Smooth muscle cell (in vitro differentiated cells): ENCODE measurements at regions not wholly inside any gene's neighbourhood (a gene's known extent, or its start where the extent isn't known, plus 50 kb on each side); places are given as distances from the start of the nearest gene placed in this dataset.

Experiments used
- DNase-seq: peaks from one replicate; lab custom pipeline; 2025; ENCODE audit not compliant: unreplicated experiment; lab: John Stamatoyannopoulos, UW
- H2AFZ ChIP-seq: fragments of 200-600 bp; sonication (generic); 2 replicates; pipeline ENCODE4 v1.6.0; 2016; ENCODE audit warnings: antibody characterized with exemption, low read depth, mild to moderate bottlenecking
- H3F3A ChIP-seq: fragments of 200-600 bp; sonication (generic); 2 replicates; pipeline ENCODE4 v1.6.0; 2017; ENCODE audit warnings: antibody characterized with exemption, low read depth
- H3K27ac ChIP-seq: fragments of 200-600 bp; sonication (generic); 2 replicates; pipeline ENCODE4 v1.5.1; 2016; ENCODE audit warnings: low read depth, mild to moderate bottlenecking
- H3K27me3 ChIP-seq: fragments of 200-600 bp; sonication (generic); 2 replicates; pipeline ENCODE4 v1.6.1; 2016; ENCODE audit warnings: low read depth, mild to moderate bottlenecking
- H3K36me3 ChIP-seq: fragments of 200-600 bp; sonication (generic); 2 replicates; pipeline ENCODE4 v1.5.1; 2016; ENCODE audit warnings: low read depth
- H3K4me1 ChIP-seq: fragments of 200-600 bp; sonication (generic); 2 replicates; pipeline ENCODE4 v1.5.1; 2016; ENCODE audit warnings: low read depth
- H3K4me2 ChIP-seq: fragments of 200-600 bp; sonication (generic); 2 replicates; pipeline ENCODE4 v1.6.0; 2016; ENCODE audit warnings: mild to moderate bottlenecking
- H3K4me3 ChIP-seq: fragments of 200-600 bp; sonication (generic); 2 replicates; pipeline ENCODE4 v1.5.1; 2016; ENCODE audit warnings: mild to moderate bottlenecking
- H3K79me2 ChIP-seq: fragments of 200-600 bp; sonication (generic); 2 replicates; pipeline ENCODE4 v1.6.0; 2016; ENCODE audit warnings: low read depth, mild to moderate bottlenecking
- H3K9ac ChIP-seq: fragments of 200-600 bp; sonication (generic); 2 replicates; pipeline ENCODE4 v1.6.0; 2016; ENCODE audit warnings: low read depth
- H3K9me3 ChIP-seq: fragments of 200-600 bp; sonication (generic); replicated peaks from 2 replicates; pipeline ENCODE4 v1.5.1; 2016; ENCODE audit warnings: low read depth
- H4K20me1 ChIP-seq: fragments of 200-600 bp; sonication (generic); 2 replicates; pipeline ENCODE4 v1.6.0; 2016; ENCODE audit warnings: low read depth
- WGBS: methylation state at CpG from one replicate; pipeline ENCODE4 v1.1.7; 2016; ENCODE audit warnings: low lambda C conversion rate; 5-methylcytosine and 5-hydroxymethylcytosine counted together
- TF ChIP-seq, protein P1 (sequence below): fragments of 200-600 bp; sonication (generic); IDR thresholded peaks from 2 replicates; pipeline ENCODE4 v1.5.1; 2017; ENCODE audit warnings: borderline replicate concordance, mild to moderate bottlenecking, antibody characterized with exemption; ENCODE audit not compliant: insufficient read depth, poor library complexity, severe bottlenecking

DNA sequence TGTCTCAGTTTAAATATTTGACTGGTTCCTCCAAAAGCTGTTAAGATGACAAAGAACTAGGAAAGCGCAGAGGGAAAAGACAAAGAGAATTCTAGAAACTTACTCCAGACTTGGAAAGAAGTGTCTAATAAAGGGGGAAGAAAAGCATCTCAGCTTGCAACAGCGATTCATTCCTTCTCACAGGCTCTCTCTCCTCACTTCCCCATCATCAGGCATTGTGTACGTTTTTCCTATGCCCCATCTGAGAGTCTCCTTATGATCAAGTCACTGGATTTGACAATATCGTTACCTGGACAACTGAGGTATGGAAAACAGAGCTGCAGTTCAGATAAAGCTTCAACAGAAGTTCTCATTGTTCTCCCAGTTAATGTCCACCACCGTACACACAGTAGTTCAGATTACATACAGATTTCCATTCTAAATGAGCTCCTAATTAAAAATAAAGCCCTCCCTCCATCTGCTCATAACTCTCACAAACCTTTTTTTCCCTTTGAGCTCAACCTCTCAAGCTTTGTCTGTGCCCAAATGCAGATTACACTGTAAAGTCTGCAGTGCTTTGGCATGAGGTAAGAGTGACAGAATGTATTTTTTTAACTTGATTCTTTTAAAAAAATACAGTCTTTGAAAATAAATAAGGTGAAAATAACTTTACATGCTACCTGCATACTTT, 254.4 kb upstream of the THBS1 start:
- Histone ChIP-seq H3K4me2 (no peak overlapping the region), H2AFZ (no peak overlapping the region), H3K27ac (no peak overlapping the region), H3K4me3 (no peak overlapping the region), H3F3A (no peaks in the 10 kb centered on the region), H3K79me2 (no peaks in the 10 kb centered on the region), H4K20me1 (no peaks in the 10 kb centered on the region), H3K9ac (no peak overlapping the region), H3K36me3 (no peaks in the 10 kb centered on the region), H3K9me3 (no peaks in the 10 kb centered on the region), H3K4me1 (no peaks in the 10 kb centered on the region), H3K27me3 (no peaks in the 10 kb centered on the region)
- WGBS, result 82% methylated on average over 5 of the region's 5 CpGs
- TF ChIP-seq, protein P1, sequence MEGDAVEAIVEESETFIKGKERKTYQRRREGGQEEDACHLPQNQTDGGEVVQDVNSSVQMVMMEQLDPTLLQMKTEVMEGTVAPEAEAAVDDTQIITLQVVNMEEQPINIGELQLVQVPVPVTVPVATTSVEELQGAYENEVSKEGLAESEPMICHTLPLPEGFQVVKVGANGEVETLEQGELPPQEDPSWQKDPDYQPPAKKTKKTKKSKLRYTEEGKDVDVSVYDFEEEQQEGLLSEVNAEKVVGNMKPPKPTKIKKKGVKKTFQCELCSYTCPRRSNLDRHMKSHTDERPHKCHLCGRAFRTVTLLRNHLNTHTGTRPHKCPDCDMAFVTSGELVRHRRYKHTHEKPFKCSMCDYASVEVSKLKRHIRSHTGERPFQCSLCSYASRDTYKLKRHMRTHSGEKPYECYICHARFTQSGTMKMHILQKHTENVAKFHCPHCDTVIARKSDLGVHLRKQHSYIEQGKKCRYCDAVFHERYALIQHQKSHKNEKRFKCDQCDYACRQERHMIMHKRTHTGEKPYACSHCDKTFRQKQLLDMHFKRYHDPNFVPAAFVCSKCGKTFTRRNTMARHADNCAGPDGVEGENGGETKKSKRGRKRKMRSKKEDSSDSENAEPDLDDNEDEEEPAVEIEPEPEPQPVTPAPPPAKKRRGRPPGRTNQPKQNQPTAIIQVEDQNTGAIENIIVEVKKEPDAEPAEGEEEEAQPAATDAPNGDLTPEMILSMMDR, result no peak
- DNase-seq, result no peak

DNA sequence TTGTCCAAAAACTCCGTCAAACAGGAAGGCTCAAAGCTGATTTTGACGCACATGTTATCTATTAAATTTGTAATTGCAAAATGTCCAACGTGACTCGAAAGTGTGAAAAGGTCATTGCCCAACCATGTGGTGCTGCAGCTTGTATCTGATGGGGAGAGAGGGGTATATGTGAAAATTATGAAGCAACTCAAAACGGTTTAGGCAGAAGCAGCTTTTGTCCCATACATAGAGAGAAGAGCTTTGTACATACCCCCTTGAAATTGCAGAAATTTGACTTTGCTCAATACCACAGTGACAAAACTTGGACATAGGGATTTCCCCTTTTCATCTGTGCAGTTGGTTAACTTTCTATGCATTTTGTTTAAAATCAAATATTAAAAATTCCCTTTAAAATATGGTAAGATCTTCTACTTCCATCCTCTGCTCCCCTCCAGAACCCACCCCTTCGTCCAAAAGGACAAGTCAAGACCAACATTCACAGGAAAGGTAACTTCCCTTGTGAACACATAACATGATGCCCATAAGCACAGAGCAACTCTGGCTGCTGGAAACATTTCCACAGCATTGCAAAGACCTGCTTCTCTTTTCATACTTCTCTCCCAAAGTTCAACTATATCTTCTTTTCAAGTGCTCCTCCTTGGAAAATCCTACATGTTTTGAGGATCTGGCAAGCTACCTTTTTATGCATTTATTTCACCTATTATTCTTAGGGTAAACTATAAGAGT, 253.7 kb upstream of the THBS1 start:
- DNase-seq, result no peak
- Histone ChIP-seq H3K79me2 (no peaks in the 10 kb centered on the region), H3K27me3 (no peaks in the 10 kb centered on the region), H3K27ac (no peak overlapping the region), H3K4me2 (no peak overlapping the region), H3F3A (no peaks in the 10 kb centered on the region), H3K9me3 (no peaks in the 10 kb centered on the region), H2AFZ (no peak overlapping the region), H4K20me1 (no peaks in the 10 kb centered on the region), H3K36me3 (no peaks in the 10 kb centered on the region), H3K4me1 (no peaks in the 10 kb centered on the region), H3K9ac (no peak overlapping the region), H3K4me3 (no peak overlapping the region)
- TF ChIP-seq, protein P1, result no peak
- WGBS, result 76% methylated on average over 6 of the region's 6 CpGs

DNA sequence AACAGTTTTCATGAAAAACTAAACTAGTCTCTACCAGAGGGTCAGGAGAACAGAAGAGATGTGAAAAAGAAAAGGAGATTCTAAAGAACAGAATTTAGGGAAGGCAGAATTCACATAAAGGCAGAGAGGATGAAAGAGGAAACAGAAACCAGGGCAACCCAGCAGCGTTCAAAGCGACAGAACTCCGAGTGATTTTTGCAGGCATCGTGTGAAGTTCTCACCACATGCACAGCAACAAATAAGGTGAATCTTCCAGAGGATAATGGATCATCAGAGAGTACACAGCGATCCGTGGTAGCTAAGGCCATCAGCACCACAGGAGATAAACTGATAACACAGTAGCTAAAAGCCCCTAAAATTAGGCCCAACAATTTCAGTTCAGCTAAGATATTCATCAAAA, 250.8 kb upstream of the THBS1 start:
- H4K20me1 ChIP-seq, result no peaks in the 10 kb centered on the region
- H3F3A ChIP-seq, result no peaks in the 10 kb centered on the region
- no peak overlapping the region for H3K9ac ChIP-seq
- no peaks in the 10 kb centered on the region for H3K36me3 ChIP-seq
- no peaks in the 10 kb centered on the region for H3K27me3 ChIP-seq
- H3K4me2 ChIP-seq, result no peak overlapping the region
- H3K4me3 ChIP-seq, result no peak overlapping the region
- TF ChIP-seq, protein P1, result no peak
- no peak for DNase-seq
- H2AFZ ChIP-seq, result no peak overlapping the region
- H3K9me3 ChIP-seq, result no peaks in the 10 kb centered on the region
- no peak overlapping the region for H3K27ac ChIP-seq
- H3K4me1 ChIP-seq, result no peaks in the 10 kb centered on the region
- WGBS, result 74% methylated on average over 6 of the region's 6 CpGs
- H3K79me2 ChIP-seq, result no peaks in the 10 kb centered on the region
